HG02870 (cell line): ENCODE measurements at regions not wholly inside any gene's neighbourhood (a gene's known extent, or its start where the extent isn't known, plus 50 kb on each side); places are given as distances from the start of the nearest gene placed in this dataset.
"Not testable (repeated sequence)": the region's sequence is repeated elsewhere in the genome, so short reads cannot be mapped to it uniquely, and the experiment has no call there.

Source experiments
- ATAC-seq: cut with Tn5 transposase; IDR thresholded peaks from one replicate; pipeline ENCODE4 v1.9.1; 2021; ENCODE audit warnings: mild to moderate bottlenecking, moderate library complexity; ENCODE audit not compliant: unreplicated experiment

- ATAC-seq: not testable (repeated sequence)
These were observed 246.4 kb upstream of the TCERG1L start for GRCh38 chr10:131557956-131558355.

DNA sequence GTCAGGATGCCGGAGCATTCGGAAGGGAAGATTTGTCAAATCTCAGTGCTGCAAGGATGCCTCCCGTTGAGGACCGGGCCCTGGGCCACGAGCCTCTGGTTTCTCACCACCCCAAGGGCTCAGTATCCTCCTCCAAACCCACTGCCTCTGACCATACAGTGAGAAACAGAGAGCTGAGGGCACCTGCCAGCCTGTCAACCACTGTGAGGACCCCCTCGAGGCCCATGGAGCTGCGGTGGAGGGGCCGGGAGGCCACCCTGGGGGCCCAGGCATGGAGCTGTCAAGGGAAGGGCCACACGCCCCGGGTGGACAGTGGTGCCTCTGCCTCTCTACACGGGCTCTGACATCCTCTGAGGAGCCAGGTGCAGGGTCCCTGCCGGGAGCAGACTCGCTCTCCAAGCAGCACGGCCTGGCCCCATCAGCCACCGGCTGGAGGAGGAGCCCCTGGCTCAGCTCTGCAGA, 248.0 kb upstream of the TCERG1L start:
- no peak for ATAC-seq

DNA sequence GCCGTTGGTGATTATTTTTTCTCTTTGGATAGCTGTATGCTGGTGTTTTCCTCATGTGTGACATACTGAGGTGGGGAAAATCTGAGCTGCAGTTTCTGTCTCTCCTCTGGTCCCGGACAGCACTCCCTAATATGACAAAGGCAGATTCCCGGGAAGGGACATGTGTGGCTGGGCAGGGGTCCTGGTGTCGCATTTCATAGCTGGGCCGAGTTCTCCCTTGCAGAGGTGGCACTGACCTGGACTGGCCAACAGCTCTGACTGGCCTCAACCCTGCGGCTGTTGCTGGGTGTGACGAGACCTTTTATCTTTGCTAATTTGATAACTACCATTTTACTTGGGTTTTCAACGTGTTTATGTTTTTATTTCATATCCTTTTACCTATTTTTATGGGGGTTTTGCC, 248.6 kb upstream of the TCERG1L start:
- ATAC-seq: no peak

GRCh38 chr10:131560706-131561355, 249.3 kb upstream of the TCERG1L start:
- ATAC-seq: no peak

DNA sequence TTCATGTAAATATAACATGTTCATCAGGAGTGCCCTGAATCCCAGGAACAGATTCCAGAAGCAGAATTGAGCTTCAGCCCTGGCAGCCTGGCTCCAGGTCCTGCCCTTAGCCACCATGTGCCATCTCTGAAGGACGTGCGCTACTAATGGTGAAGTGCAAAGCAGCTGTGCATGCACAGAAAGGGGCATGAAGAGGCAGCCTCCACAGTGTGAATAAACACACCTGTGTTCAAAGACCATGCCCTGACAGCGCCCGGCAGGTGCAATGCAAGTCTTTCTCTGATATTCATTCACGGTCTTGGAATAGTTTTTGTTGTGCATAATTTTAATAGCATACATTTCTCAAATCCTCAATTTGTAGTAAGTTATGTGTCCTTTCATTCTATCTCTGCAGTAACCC, 250.4 kb upstream of the TCERG1L start:
- ATAC-seq: no peak

DNA sequence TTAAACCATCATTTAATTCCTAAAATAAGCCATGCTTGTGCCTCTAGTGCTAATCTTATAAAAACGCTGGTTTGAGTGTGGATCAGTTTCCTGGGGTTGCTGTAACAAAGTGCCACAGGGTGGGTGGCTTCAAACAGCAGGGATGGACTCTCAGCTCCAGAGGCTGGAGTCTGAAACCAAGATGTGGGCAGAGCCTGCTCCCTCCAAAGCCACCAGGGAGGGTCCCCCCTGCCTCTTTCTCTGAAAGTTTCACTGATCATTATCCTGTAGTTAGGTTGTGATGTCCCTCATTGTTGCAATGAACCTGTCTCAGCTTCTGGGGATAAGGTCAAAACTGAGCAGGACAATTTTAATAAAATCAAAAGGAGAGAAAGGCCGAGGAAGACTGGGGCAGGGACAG, 251.9 kb upstream of the TCERG1L start:
- no peak for ATAC-seq

GRCh38 chr10:131567279-131568162, 256.0 kb upstream of the TCERG1L start:
- no peak for ATAC-seq

DNA sequence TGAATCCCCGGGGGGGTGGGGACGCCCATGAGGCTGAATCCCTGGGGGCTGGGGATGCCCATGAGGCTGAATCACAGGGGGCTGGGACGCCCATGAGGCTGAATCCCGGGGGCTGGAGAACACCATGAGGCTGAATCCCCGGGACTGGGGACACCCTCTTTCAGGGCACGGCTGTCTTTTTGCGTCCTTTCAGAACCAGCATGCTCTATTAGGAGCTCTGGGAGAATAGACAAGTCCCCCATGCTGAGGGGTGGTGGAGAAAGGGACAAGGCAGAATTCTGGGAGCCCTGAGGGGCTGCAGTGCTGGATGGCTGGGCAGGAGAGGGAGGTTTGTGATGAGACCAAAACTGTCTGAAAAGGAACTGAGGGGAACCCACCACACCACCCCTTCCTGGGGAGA, 257.3 kb upstream of the TCERG1L start:
- ATAC-seq: no peak

GRCh38 chr10:131569851-131570715, 258.6 kb upstream of the TCERG1L start:
- ATAC-seq: no peak

GRCh38 chr10:131570716-131571307, 259.3 kb upstream of the TCERG1L start:
- ATAC-seq: no peak

DNA sequence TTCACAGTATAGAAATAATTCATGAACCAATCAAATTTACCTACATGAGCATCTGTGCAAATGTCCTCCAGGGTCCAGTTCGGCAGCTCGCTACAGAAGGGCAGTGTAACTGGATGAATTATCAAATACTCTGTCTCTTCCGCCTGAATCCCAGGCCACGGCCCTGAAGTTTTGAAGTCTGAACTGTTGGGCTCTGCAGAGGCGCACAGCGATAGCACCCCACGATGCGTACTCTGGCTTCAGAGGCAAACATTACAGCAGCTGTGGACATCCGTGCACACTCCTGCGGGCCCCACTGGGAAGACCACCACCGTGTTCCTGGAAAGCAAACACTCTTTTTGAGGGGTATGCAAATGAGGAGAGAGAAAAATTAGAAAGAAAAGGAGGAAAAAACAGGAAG, 259.8 kb upstream of the TCERG1L start:
- ATAC-seq: no peak

DNA sequence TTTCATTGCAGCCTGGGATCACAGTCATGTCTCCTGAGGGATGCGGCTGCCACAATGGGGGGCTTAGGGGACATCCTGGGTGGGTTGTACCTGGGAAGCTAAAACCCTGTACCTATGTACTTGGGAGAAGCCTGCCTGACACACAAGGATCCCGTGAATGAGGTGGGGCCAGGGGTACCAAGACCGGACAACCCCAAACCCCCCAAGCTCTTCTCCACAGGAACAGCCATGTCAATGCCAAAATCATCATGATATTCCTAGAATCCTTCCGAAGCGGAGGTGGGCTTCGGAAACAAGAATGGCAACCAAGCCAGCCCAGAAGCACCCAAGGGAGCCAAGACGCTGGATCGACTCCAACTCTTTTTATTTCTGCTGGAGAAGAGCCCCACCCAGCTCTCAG, 260.3 kb upstream of the TCERG1L start:
- ATAC-seq: no peak

GRCh38 chr10:131573256-131573655, 261.7 kb upstream of the TCERG1L start:
- ATAC-seq: no peak

- ATAC-seq: no peak
These were observed 262.2 kb upstream of the TCERG1L start for GRCh38 chr10:131573707-131574106.

DNA sequence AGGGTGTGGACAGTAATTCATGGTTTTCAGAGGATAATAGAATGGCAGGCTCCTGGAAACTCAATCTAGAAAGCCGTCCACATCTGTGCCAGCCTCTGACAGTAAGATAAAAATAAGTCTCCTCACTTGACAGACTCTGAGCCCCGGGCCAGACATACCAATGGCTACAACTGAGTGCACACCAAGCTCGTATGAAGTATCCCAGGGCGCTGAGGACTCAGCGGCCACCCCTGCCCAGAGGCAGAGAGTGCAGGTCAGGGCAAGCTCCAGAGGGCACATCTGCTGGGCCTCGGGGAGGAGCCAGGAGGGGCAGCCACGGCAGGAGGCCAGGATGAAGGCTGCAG, 262.8 kb upstream of the TCERG1L start:
- no peak for ATAC-seq

- ATAC-seq: no peak
These were observed 263.3 kb upstream of the TCERG1L start for GRCh38 chr10:131574707-131575430.

- no peak for ATAC-seq
These were observed 264.4 kb upstream of the TCERG1L start for GRCh38 chr10:131575877-131576276.

DNA sequence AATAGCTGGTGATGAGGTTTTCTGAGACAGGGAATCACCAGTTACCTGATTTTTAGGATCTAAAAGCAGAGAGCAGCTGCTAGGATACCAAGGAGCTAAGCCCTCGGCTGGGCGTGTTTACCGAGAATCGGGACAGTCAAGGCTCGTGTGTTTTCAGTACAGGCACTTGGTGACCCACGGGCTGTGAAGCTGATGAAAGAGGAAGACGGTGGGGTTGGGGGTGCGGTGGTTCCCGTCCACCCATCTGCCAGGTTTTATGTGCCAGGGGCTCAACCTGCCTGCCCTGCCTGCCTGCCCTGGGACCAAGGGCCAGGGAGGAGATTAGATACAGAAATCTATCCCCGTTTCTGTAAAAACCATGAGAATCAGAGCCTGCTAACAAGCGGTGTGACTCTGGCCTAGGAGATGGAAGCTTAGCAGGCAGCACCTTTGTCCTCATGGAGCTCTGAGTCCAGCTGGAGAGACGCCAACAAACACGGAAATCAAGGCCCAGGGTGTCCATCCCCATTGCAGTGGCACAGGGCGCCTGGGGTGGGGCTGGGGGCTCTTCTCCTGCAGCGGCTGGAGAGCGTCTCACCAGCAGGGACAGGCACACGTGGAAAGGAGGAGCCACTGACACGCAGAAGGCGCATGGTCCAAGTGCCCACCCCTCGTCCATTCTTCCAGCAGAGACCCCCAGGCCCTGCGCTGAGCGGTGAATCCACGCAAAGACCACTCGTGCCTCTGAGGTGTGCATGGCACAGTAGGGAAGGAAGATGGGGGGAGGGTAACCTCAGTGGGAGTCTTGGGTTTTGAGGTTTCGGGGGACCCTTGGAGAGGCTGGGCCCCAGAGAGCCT, 265.0 kb upstream of the TCERG1L start:
- ATAC-seq: no peak

DNA sequence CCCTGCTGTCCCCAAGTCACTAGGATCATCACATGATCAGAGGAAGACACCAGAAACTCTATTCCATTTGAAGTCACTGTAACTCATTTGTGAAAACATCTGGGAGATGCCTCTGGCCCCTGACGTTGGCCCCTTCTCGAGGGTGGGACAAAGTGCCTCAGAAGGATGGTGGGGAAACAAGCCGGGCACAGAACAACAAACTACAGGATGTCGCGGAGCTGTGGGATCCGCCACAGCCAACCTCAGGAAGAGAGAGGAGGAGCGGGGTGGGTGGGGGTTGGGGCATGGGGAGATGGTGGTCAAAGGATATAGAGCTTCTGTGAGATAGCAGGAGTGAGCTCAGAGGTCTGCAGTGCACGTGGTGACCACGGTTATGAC, 265.6 kb upstream of the TCERG1L start:
- ATAC-seq: no peak
